IMR-90 (cell line): ENCODE measurements at regions not wholly inside any gene's neighbourhood (a gene's known extent, or its start where the extent isn't known, plus 50 kb on each side); places are given as distances from the start of the nearest gene placed in this dataset.
A peak's percentile ranks its signal among the peaks of the same experiment; 100 is the strongest.

Source experiments
- ATAC-seq: fragments of 200-7000 bp; cut with Tn5 transposase; 2 replicates; pipeline ENCODE4 v1.9.1; 2020; ENCODE audit warnings: low read depth, mild to moderate bottlenecking, moderate library complexity
- BruUV-seq: library from RNA; stranded (reverse); fragments of 400-500 nt; replicated peaks from 2 replicates; lab custom pipeline; 2021; lab: Mats Ljungman, UMichigan
- CTCF ChIA-PET: fragments of 300-600 bp; formaldehyde crosslinking; extraction: SDS; loops from one replicate; lab custom pipeline; 2021; ENCODE audit warnings: antibody characterized with exemption; lab: Yijun Ruan, JAX
- POLR2A ChIA-PET: fragments of 300-600 bp; sonication (Branson Sonifier 250); formaldehyde crosslinking; loops from one replicate; lab custom pipeline; 2022; ENCODE audit warnings: antibody characterized with exemption; ENCODE audit not compliant: unreplicated experiment; lab: Charles Lee
- DNase-seq: peaks from one replicate; pipeline ENCODE4 v3.0.0; 2013
- H2AFZ ChIP-seq: replicated peaks from 2 replicates; pipeline ENCODE3; 2013; ENCODE audit warnings: low read length, mild to moderate bottlenecking; ENCODE audit not compliant: poor library complexity
- H2AK5ac ChIP-seq: 2 replicates; pipeline ENCODE4 v1.6.1; 2013; ENCODE audit warnings: low read depth, low read length, inconsistent platforms
- H2AK9ac ChIP-seq: replicated peaks from 2 replicates; pipeline ENCODE3; 2013; ENCODE audit warnings: mild to moderate bottlenecking, low read depth, low read length, moderate library complexity; ENCODE audit not compliant: poor library complexity
- H2BK120ac ChIP-seq: 2 replicates; pipeline ENCODE4 v1.6.1; 2013; ENCODE audit warnings: low read depth, low read length, inconsistent platforms
- H2BK15ac ChIP-seq: 3 replicates; pipeline ENCODE4 v1.6.1; 2013; ENCODE audit warnings: low read depth, low read length, inconsistent platforms
- H2BK20ac ChIP-seq: 2 replicates; pipeline ENCODE4 v1.6.1; 2013; ENCODE audit warnings: low read depth, mild to moderate bottlenecking, inconsistent platforms, low read length, moderate library complexity
- H2BK5ac ChIP-seq: 2 replicates; pipeline ENCODE4 v1.6.1; 2013; ENCODE audit warnings: mild to moderate bottlenecking, low read depth, low read length, inconsistent platforms; ENCODE audit not compliant: poor library complexity, severe bottlenecking
- H3K14ac ChIP-seq: replicated peaks from 2 replicates; pipeline ENCODE4 v1.6.1; 2013; ENCODE audit warnings: low read depth, low read length, inconsistent platforms
- H3K18ac ChIP-seq: 2 replicates; pipeline ENCODE4 v1.6.1; 2013; ENCODE audit warnings: low read depth, low read length, control low read depth
- H3K23ac ChIP-seq: 2 replicates; pipeline ENCODE4 v1.6.1; 2013; ENCODE audit warnings: low read depth, low read length, inconsistent platforms
- H3K27ac ChIP-seq: 2 replicates; pipeline ENCODE4 v1.5.1; 2013; ENCODE audit warnings: mild to moderate bottlenecking, control low read depth, low read length; ENCODE audit not compliant: insufficient read depth
- H3K27me3 ChIP-seq: 2 replicates; pipeline ENCODE4 v1.6.1; 2013; ENCODE audit warnings: low read length; ENCODE audit not compliant: control insufficient read depth, insufficient read depth
- H3K36me3 ChIP-seq: 2 replicates; pipeline ENCODE4 v1.6.1; 2013; ENCODE audit warnings: low read length, mixed read lengths; ENCODE audit not compliant: control insufficient read depth, insufficient read depth
- H3K4ac ChIP-seq: 2 replicates; pipeline ENCODE4 v1.6.1; 2013; ENCODE audit warnings: low read depth, low read length, inconsistent platforms
- H3K4me1 ChIP-seq: 2 replicates; pipeline ENCODE4 v1.6.1; 2013; ENCODE audit warnings: low read length, mixed read lengths; ENCODE audit not compliant: control insufficient read depth, insufficient read depth
- H3K4me2 ChIP-seq: 2 replicates; pipeline ENCODE4 v1.6.1; 2013; ENCODE audit warnings: low read depth, mild to moderate bottlenecking, control low read depth, low read length, moderate library complexity
- H3K4me3 ChIP-seq: 2 replicates; pipeline ENCODE4 v1.5.1; 2013; ENCODE audit warnings: low read depth, mild to moderate bottlenecking, control low read depth, low read length, moderate library complexity; ENCODE audit not compliant: insufficient read depth
- H3K56ac ChIP-seq: 2 replicates; pipeline ENCODE4 v1.6.1; 2013; ENCODE audit warnings: low read length, inconsistent platforms; ENCODE audit not compliant: insufficient read depth; ENCODE audit errors: extremely low read depth
- H3K79me1 ChIP-seq, 2 experiments: 2 replicates each; pipeline ENCODE4 v1.6.1; 2013; ENCODE audit warnings: low read length in 2 of 2, inconsistent platforms in 1 of 2, low read depth in 1 of 2
- H3K9ac ChIP-seq: 2 replicates; pipeline ENCODE4 v1.6.1; 2013; ENCODE audit warnings: low read depth, low read length, control low read depth
- H3K9me1 ChIP-seq: 2 replicates; pipeline ENCODE4 v1.6.1; 2013; ENCODE audit warnings: low read length, inconsistent platforms; ENCODE audit not compliant: insufficient read depth
- H3K9me3 ChIP-seq: 2 replicates; pipeline ENCODE4 v1.6.1; 2013; ENCODE audit warnings: low read length; ENCODE audit not compliant: control insufficient read depth, insufficient read depth
- H4K20me1 ChIP-seq: 2 replicates; pipeline ENCODE4 v1.6.1; 2013; ENCODE audit warnings: low read length, inconsistent platforms; ENCODE audit not compliant: insufficient read depth
- H4K5ac ChIP-seq: 2 replicates; pipeline ENCODE4 v1.6.1; 2013; ENCODE audit warnings: mild to moderate bottlenecking, low read depth, low read length, control low read depth
- H4K8ac ChIP-seq, 2 experiments: 2 replicates each; pipeline ENCODE4 v1.6.1; 2013; ENCODE audit warnings: low read depth in 2 of 2, low read length in 2 of 2, control low read depth in 1 of 2, inconsistent platforms in 1 of 2
- H4K91ac ChIP-seq: 2 replicates; pipeline ENCODE4 v1.6.1; 2013; ENCODE audit warnings: low read depth, low read length, inconsistent platforms; ENCODE audit not compliant: insufficient read depth
- BHLHE40 ChIP-seq: fragments of 150-350 bp; IDR thresholded peaks from 2 replicates; pipeline ENCODE4 v1.6.1; 2016; ENCODE audit warnings: mild to moderate bottlenecking, low read depth, low read length
- CEBPB ChIP-seq: IDR thresholded peaks from 2 replicates; pipeline ENCODE4 v1.6.1; 2012; ENCODE audit warnings: low read depth, low read length, improper control_type of control experiment
- FOS ChIP-seq: fragments of 150-350 bp; IDR thresholded peaks from 2 replicates; pipeline ENCODE4 v1.6.1; 2016; ENCODE audit warnings: low read depth, low read length
- MAZ ChIP-seq: IDR thresholded peaks from 2 replicates; pipeline ENCODE4 v1.6.1; 2012; ENCODE audit warnings: low read depth, mild to moderate bottlenecking, low read length, improper control_type of control experiment, moderate library complexity, borderline replicate concordance
- NFE2L2 ChIP-seq: fragments of 150-350 bp; IDR thresholded peaks from 2 replicates; pipeline ENCODE4 v1.6.1; 2016; ENCODE audit warnings: low read depth, mild to moderate bottlenecking, low read length
- POLR2A ChIP-seq: IDR thresholded peaks from 2 replicates; pipeline ENCODE4 v1.6.1; 2012; ENCODE audit warnings: mild to moderate bottlenecking, low read depth, low read length
- USF2 ChIP-seq: fragments of 150-350 bp; IDR thresholded peaks from 2 replicates; pipeline ENCODE4 v1.6.1; 2017; ENCODE audit warnings: mild to moderate bottlenecking, antibody characterized with exemption, low read length, low read depth
- WGBS, 2 experiments: methylation state at CpG; one replicate each; pipeline versions ENCODE4 v1.1.5 to v1.1.7; 2013; ENCODE audit warnings: missing lambda C conversion rate in 2 of 2; ENCODE audit not compliant: insufficient read length in 1 of 2; ENCODE audit errors: extremely low coverage in 2 of 2; 5-methylcytosine and 5-hydroxymethylcytosine counted together
- dilution Hi-C: fragments of 300-500 bp; cut with HindIII; formaldehyde crosslinking; loops from one replicate; pipeline ENCODE4 v1.14.3; 2018; ENCODE audit warnings: low sequenced_read_pairs; ENCODE audit not compliant: unreplicated experiment
- in situ Hi-C: fragments of 300-500 bp; cut with MboI; formaldehyde crosslinking; loops from 3 replicates; pipeline ENCODE4 v1.14.3; 2019; ENCODE audit warnings: low sequenced_read_pairs, inconsistent platforms, mixed read lengths
- intact Hi-C: fragments of 100-400 bp; cut with micrococcal nuclease; formaldehyde crosslinking; loops from 2 replicates; pipeline ENCODE4 v1.10.0; 2022

- CTCF ChIA-PET = interaction anchor here (0.6 to 3.6 kb wide), 2 partner anchors 14 to 63 kb away, joined by 5 to 11 read pairs; no protein-coding TSS in a partner anchor
These were observed 88.1 kb upstream of the CUX1 start for GRCh38 chr7:101729241-101729883.

More at GRCh38 chr7:101729241-101729883, 88.1 kb upstream of the CUX1 start:
- Histone ChIP-seq H2BK20ac (peak overlapping the region; percentile 78), H2BK5ac (peak overlapping the region; percentile 79), H4K20me1 (no peaks in the 10 kb centered on the region), H2AK5ac (peak overlapping the region; percentile 48; the same call in 1 of the 2 replicates), H3K4me3 (no peak overlapping the region), H3K4me2 (no peak overlapping the region), H2BK120ac (peak overlapping the region; percentile 89), H3K18ac (peak overlapping the region; percentile 67), H3K27ac (peak overlapping the region; percentile 82), H4K5ac (peak overlapping the region; percentile 62), H3K9me1 (no peaks in the 10 kb centered on the region; the same call in 1 of the 2 replicates), H3K56ac (no peak overlapping the region), H3K27me3 (0 out of 2 replicates have a peak, but pooled peaks cover 2% of the 10 kb centered on the region), H2AK9ac (peak overlapping the region; percentile 52), H2AFZ (peak overlapping the region; percentile 15), H3K36me3 (no peaks in the 10 kb centered on the region), H3K9me3 (no peaks in the 10 kb centered on the region), H3K4me1 (peaks cover 8% of the 10 kb centered on the region; the same call in 1 of the 2 replicates), H3K4ac (peak overlapping the region; percentile 77), H2BK15ac (peak overlapping the region; percentile 64; the same call in 1 of the 3 replicates), H4K91ac (peak overlapping the region; percentile 59), H4K8ac (peak overlapping the region; percentile 7 to 60; a peak in 3 of 4 replicates), H3K14ac (no peak overlapping the region), H3K23ac (peak overlapping the region; percentile 44; the same call in 1 of the 2 replicates), H3K79me1 (no peaks in the 10 kb centered on the region), H3K9ac (no peak overlapping the region)
- 45% methylated on average over 10 of the region's 15 CpGs; no CpG with 5 or more reads in 1 of the 2 experiments for WGBS, 2 experiments
- peak; percentile 70 for TF ChIP-seq CEBPB
- peak; percentile 56 for TF ChIP-seq FOS
- TF ChIP-seq NFE2L2 = no peak
- TF ChIP-seq USF2 = peak; percentile 52; the same call in 1 of the 2 replicates
- 0 out of 2 replicates have a peak, but pooled peaks have one; percentile 27 for TF ChIP-seq BHLHE40
- peak; percentile 28; the same call in 1 of the 2 replicates for TF ChIP-seq MAZ
- TF ChIP-seq POLR2A = no peak
- ATAC-seq = peak; percentile 95
- POLR2A ChIA-PET = interaction anchor here (0.6 kb wide), 1 partner anchor 99 kb away, joined by 7 read pairs; no protein-coding TSS in a partner anchor
- DNase-seq = peak; percentile 97
- dilution Hi-C loops (no loop called here), in situ Hi-C loops (no loop called here), intact Hi-C loops (no loop called here)
- no TSS peak for BruUV-seq
